B cell (primary cell): ENCODE measurements at regions not wholly inside any gene's neighbourhood (a gene's known extent, or its start where the extent isn't known, plus 50 kb on each side); places are given as distances from the start of the nearest gene placed in this dataset.

Experiments
- CTCF ChIP-seq: fragments of 200-600 bp; IDR thresholded peaks from one replicate; pipeline ENCODE4 v1.8.0; 2022; ENCODE audit warnings: antibody characterized with exemption, mild to moderate bottlenecking
- EZH2 ChIP-seq: IDR thresholded peaks from 2 replicates; pipeline ENCODE4 v1.6.1; 2012; ENCODE audit warnings: borderline replicate concordance, low read depth, mild to moderate bottlenecking, moderate library complexity, low read length; ENCODE audit not compliant: insufficient read depth, poor library complexity, severe bottlenecking

GRCh38 chr3:110686701-110687100 lies 384.9 kb upstream of the NECTIN3 start:
- no peak for TF ChIP-seq CTCF
- no peak for TF ChIP-seq EZH2
